Right cardiac atrium (tissue), 5 donors: ENCODE measurements at regions not wholly inside any gene's neighbourhood (a gene's known extent, or its start where the extent isn't known, plus 50 kb on each side); places are given as distances from the start of the nearest gene placed in this dataset.

Source experiments
- ATAC-seq, 2 donors: fragments of 200-7000 bp; cut with Tn5 transposase; one replicate each; pipeline versions ENCODE4 v1.8.0 to v1.9.1; 2020; ENCODE audit warnings: moderate library complexity in 2 of 2, mild to moderate bottlenecking in 1 of 2
- DNase-seq, 3 donors: peaks; one replicate each; pipeline ENCODE4 v3.0.0-alpha.2; 2020
- H3K27ac ChIP-seq: one replicate; pipeline ENCODE4 v1.5.1; 2013; ENCODE audit warnings: mild to moderate bottlenecking, low read length, control low read depth, moderate library complexity
- H3K27me3 ChIP-seq: one replicate; pipeline ENCODE4 v1.6.1; 2013; ENCODE audit not compliant: control insufficient read depth, insufficient read depth
- H3K4me1 ChIP-seq: one replicate; pipeline ENCODE4 v1.6.1; 2013; ENCODE audit warnings: low read length; ENCODE audit not compliant: control insufficient read depth, insufficient read depth
- H3K4me3 ChIP-seq: one replicate; pipeline ENCODE4 v1.5.1; 2013; ENCODE audit warnings: low read length, control low read depth
- H3K9me3 ChIP-seq: one replicate; pipeline ENCODE4 v1.6.1; 2013; ENCODE audit warnings: low read length; ENCODE audit not compliant: control insufficient read depth
- WGBS: extraction: QIAGEN DNeasy Blood & Tissue Kit; methylation state at CpG from one replicate; pipeline ENCODE4 v1.1.7; 2013; 5-methylcytosine and 5-hydroxymethylcytosine counted together
- intact Hi-C, 4 donors: fragments of 100-400 bp; cut with DNase I; formaldehyde crosslinking; loops; one replicate each; pipeline versions ENCODE4 v1.11.0 to v1.14.0; 2022 to 2023
- donor health status: healthy with polysubstance abuse.
- donor health status: DM: no; HTN: yes; CAD: no.
- donor health status: DM: no; HTN: no; CAD: no.
- donor health status: DM: no; HTN: yes; CAD: no; lungs with severe emphysema.
- donor health status: DM: yes; HTN: yes; CAD: no.

GRCh38 chr13:103878891-103879605, 812.8 kb upstream of the SLC10A2 start:
- no peak overlapping the region for H3K4me3 ChIP-seq
- no peaks in the 10 kb centered on the region for H3K4me1 ChIP-seq
- WGBS, result 59% methylated on average over 2 of the region's 2 CpGs
- intact Hi-C loops, result no loop called here
- no peak for DNase-seq
- no peak overlapping the region for H3K27ac ChIP-seq
- no peaks in the 10 kb centered on the region for H3K9me3 ChIP-seq
- no peaks in the 10 kb centered on the region for H3K27me3 ChIP-seq
- no peak for ATAC-seq

- 95% methylated on average over 6 of the region's 6 CpGs for WGBS
- intact Hi-C loops, result no loop called here
- no peak for DNase-seq
- ATAC-seq, result no peak
- no peaks in the 10 kb centered on the region for H3K4me1 ChIP-seq
- H3K4me3 ChIP-seq, result no peak overlapping the region
- no peaks in the 10 kb centered on the region for H3K9me3 ChIP-seq
- no peaks in the 10 kb centered on the region for H3K27me3 ChIP-seq
- no peak overlapping the region for H3K27ac ChIP-seq
These were observed 810.4 kb upstream of the SLC10A2 start for GRCh38 chr13:103876571-103876970.

- intact Hi-C loops, result no loop called here
- H3K27ac ChIP-seq, result no peak overlapping the region
- WGBS, result 60% methylated on average over 4 of the region's 4 CpGs
These were observed 807.5 kb upstream of the SLC10A2 start for GRCh38 chr13:103873725-103874124.

GRCh38 chr13:103866048-103866447, 799.8 kb upstream of the SLC10A2 start:
- intact Hi-C loops, result no loop called here
- 78% methylated on average over 8 of the region's 8 CpGs for WGBS

More at GRCh38 chr13:103873725-103874124, 807.5 kb upstream of the SLC10A2 start:
- ATAC-seq (no peak), DNase-seq (no peak)
- H3K27me3 ChIP-seq, result no peaks in the 10 kb centered on the region
- no peaks in the 10 kb centered on the region for H3K9me3 ChIP-seq
- no peak overlapping the region for H3K4me3 ChIP-seq
- no peaks in the 10 kb centered on the region for H3K4me1 ChIP-seq

GRCh38 chr13:103862525-103862924, 796.3 kb upstream of the SLC10A2 start:
- Histone ChIP-seq H3K9me3 (no peaks in the 10 kb centered on the region), H3K27me3 (no peaks in the 10 kb centered on the region), H3K4me3 (no peak overlapping the region), H3K4me1 (no peaks in the 10 kb centered on the region), H3K27ac (no peak overlapping the region)
- intact Hi-C loops, result no loop called here
- DNase-seq (no peak), ATAC-seq (no peak)
- 86% methylated on average over 4 of the region's 4 CpGs for WGBS

More at GRCh38 chr13:103866048-103866447, 799.8 kb upstream of the SLC10A2 start:
- Histone ChIP-seq H3K4me1 (no peaks in the 10 kb centered on the region), H3K27me3 (no peaks in the 10 kb centered on the region), H3K4me3 (no peak overlapping the region), H3K27ac (no peak overlapping the region), H3K9me3 (no peaks in the 10 kb centered on the region)
- DNase-seq (no peak), ATAC-seq (no peak)

GRCh38 chr13:103859952-103860351, 793.7 kb upstream of the SLC10A2 start:
- no peak overlapping the region for H3K4me3 ChIP-seq
- no peaks in the 10 kb centered on the region for H3K27me3 ChIP-seq
- no peak for DNase-seq
- intact Hi-C loops, result no loop called here
- no peaks in the 10 kb centered on the region for H3K4me1 ChIP-seq
- no peak for ATAC-seq
- H3K9me3 ChIP-seq, result no peaks in the 10 kb centered on the region
- no peak overlapping the region for H3K27ac ChIP-seq
- 43% methylated on average over 3 of the region's 3 CpGs for WGBS

GRCh38 chr13:103852036-103852435, 785.8 kb upstream of the SLC10A2 start:
- WGBS, result 76% methylated on average over 5 of the region's 5 CpGs
- Histone ChIP-seq H3K4me1 (no peaks in the 10 kb centered on the region), H3K9me3 (no peaks in the 10 kb centered on the region), H3K4me3 (no peak overlapping the region), H3K27me3 (no peaks in the 10 kb centered on the region), H3K27ac (no peak overlapping the region)
- intact Hi-C loops, result no loop called here
- DNase-seq (no peak), ATAC-seq (no peak)

- ATAC-seq (no peak), DNase-seq (no peak)
- no peaks in the 10 kb centered on the region for H3K4me1 ChIP-seq
- no peak overlapping the region for H3K27ac ChIP-seq
- no peak overlapping the region for H3K4me3 ChIP-seq
- WGBS, result 77% methylated on average over 2 of the region's 2 CpGs
- intact Hi-C loops, result no loop called here
- no peaks in the 10 kb centered on the region for H3K27me3 ChIP-seq
- H3K9me3 ChIP-seq, result no peaks in the 10 kb centered on the region
These were observed 778.3 kb upstream of the SLC10A2 start for GRCh38 chr13:103844471-103844870.

- Histone ChIP-seq H3K4me1 (no peaks in the 10 kb centered on the region), H3K4me3 (no peak overlapping the region), H3K9me3 (no peaks in the 10 kb centered on the region), H3K27me3 (no peaks in the 10 kb centered on the region), H3K27ac (no peak overlapping the region)
- DNase-seq (no peak), ATAC-seq (no peak)
- WGBS, result 85% methylated on average over 3 of the region's 3 CpGs
- intact Hi-C loops, result no loop called here
These were observed 773.2 kb upstream of the SLC10A2 start for GRCh38 chr13:103839460-103839859.

GRCh38 chr13:103835052-103835451, 768.8 kb upstream of the SLC10A2 start:
- 89% methylated on average over 3 of the region's 3 CpGs for WGBS
- H3K27ac ChIP-seq, result no peak overlapping the region
- no peak overlapping the region for H3K4me3 ChIP-seq
- no peaks in the 10 kb centered on the region for H3K9me3 ChIP-seq
- ATAC-seq, result no peak
- H3K4me1 ChIP-seq, result no peaks in the 10 kb centered on the region
- no peak for DNase-seq
- intact Hi-C loops, result no loop called here
- no peaks in the 10 kb centered on the region for H3K27me3 ChIP-seq

- Histone ChIP-seq H3K4me1 (no peaks in the 10 kb centered on the region), H3K27ac (no peak overlapping the region), H3K27me3 (no peaks in the 10 kb centered on the region), H3K9me3 (no peaks in the 10 kb centered on the region), H3K4me3 (no peak overlapping the region)
- ATAC-seq, result no peak
- WGBS, result 68% methylated on average over 2 of the region's 2 CpGs
- intact Hi-C loops, result no loop called here
- no peak for DNase-seq
These were observed 767.2 kb upstream of the SLC10A2 start for GRCh38 chr13:103833294-103833852.
